Activated T-cell treated with anti-CD3 and anti-CD28 coated beads, Interleukin-2, amount 50 U/mL, for 24 hours (primary cell): ENCODE measurements at regions not wholly inside any gene's neighbourhood (a gene's known extent, or its start where the extent isn't known, plus 50 kb on each side); places are given as distances from the start of the nearest gene placed in this dataset.
"Not testable (repeated sequence)": the region's sequence is repeated elsewhere in the genome, so short reads cannot be mapped to it uniquely, and the experiment has no call there.

Source experiments
- DNase-seq: peaks from one replicate; pipeline ENCODE4 v3.0.0-alpha.2; 2020
- H3K27ac Mint-ChIP-seq: 2 replicates; pipeline ENCODE4 v1.8.0; 2020; ENCODE audit warnings: mild to moderate bottlenecking, mixed read lengths
- H3K27me3 Mint-ChIP-seq: 2 replicates; pipeline ENCODE4 v1.8.0; 2020; ENCODE audit warnings: mixed read lengths
- H3K36me3 Mint-ChIP-seq: 2 replicates; pipeline ENCODE4 v1.8.0; 2020; ENCODE audit warnings: low read depth, mixed read lengths
- H3K4me1 Mint-ChIP-seq: 2 replicates; pipeline ENCODE4 v1.8.0; 2020; ENCODE audit warnings: low read depth, mixed read lengths
- H3K4me3 Mint-ChIP-seq: 2 replicates; pipeline ENCODE4 v1.8.0; 2020; ENCODE audit warnings: mild to moderate bottlenecking, moderate library complexity, mixed read lengths
- H3K9me3 Mint-ChIP-seq: 2 replicates; pipeline ENCODE4 v1.8.0; 2020; ENCODE audit warnings: mixed read lengths

- no peaks in the 10 kb centered on the region for H3K9me3 Mint-ChIP-seq
- no peak overlapping the region for H3K4me3 Mint-ChIP-seq
- no peaks in the 10 kb centered on the region for H3K36me3 Mint-ChIP-seq
Observed at GRCh38 chr6:3617681-3618311, 133.7 kb downstream of the PXDC1 start.

GRCh38 chr6:3617192-3617631 is 134.3 kb downstream of the PXDC1 start:
- Mint-ChIP-seq H3K9me3 (no peaks in the 10 kb centered on the region), H3K4me1 (no peaks in the 10 kb centered on the region), H3K4me3 (no peak overlapping the region), H3K27me3 (peaks cover 12% of the 10 kb centered on the region), H3K27ac (no peak overlapping the region), H3K36me3 (no peaks in the 10 kb centered on the region)
- DNase-seq: no peak

More at GRCh38 chr6:3617681-3618311, 133.7 kb downstream of the PXDC1 start:
- Mint-ChIP-seq H3K4me1 (peaks cover 2% of the 10 kb centered on the region), H3K27me3 (peaks cover 17% of the 10 kb centered on the region), H3K27ac (no peak overlapping the region)
- DNase-seq: no peak

GRCh38 chr6:3616565-3617176 is 134.8 kb downstream of the PXDC1 start:
- DNase-seq: no peak
- Mint-ChIP-seq H3K27me3 (peaks cover 15% of the 10 kb centered on the region), H3K27ac (no peak overlapping the region), H3K4me3 (no peak overlapping the region), H3K4me1 (no peaks in the 10 kb centered on the region), H3K9me3 (no peaks in the 10 kb centered on the region), H3K36me3 (no peaks in the 10 kb centered on the region)

- no peak for DNase-seq
- no peak overlapping the region for H3K4me3 Mint-ChIP-seq
- no peaks in the 10 kb centered on the region for H3K36me3 Mint-ChIP-seq
- no peak overlapping the region for H3K27ac Mint-ChIP-seq
- no peaks in the 10 kb centered on the region for H3K9me3 Mint-ChIP-seq
- H3K27me3 Mint-ChIP-seq: peaks cover 15% of the 10 kb centered on the region
- no peaks in the 10 kb centered on the region for H3K4me1 Mint-ChIP-seq
Observed at GRCh38 chr6:3615391-3616380, 135.8 kb downstream of the PXDC1 start.

- Mint-ChIP-seq H3K9me3 (no peaks in the 10 kb centered on the region), H3K27ac (no peak overlapping the region), H3K36me3 (no peaks in the 10 kb centered on the region), H3K4me3 (no peak overlapping the region), H3K4me1 (no peaks in the 10 kb centered on the region), H3K27me3 (peaks cover 12% of the 10 kb centered on the region)
- no peak for DNase-seq
Observed at GRCh38 chr6:3614918-3615317, 136.6 kb downstream of the PXDC1 start.

- H3K9me3 Mint-ChIP-seq, H3K27ac Mint-ChIP-seq, H3K36me3 Mint-ChIP-seq, H3K4me3 Mint-ChIP-seq, DNase-seq, H3K4me1 Mint-ChIP-seq: not testable (repeated sequence)
- peaks cover 12% of the 10 kb centered on the region for H3K27me3 Mint-ChIP-seq
Observed at GRCh38 chr6:3613565-3613964, 137.9 kb downstream of the PXDC1 start.

- H3K36me3 Mint-ChIP-seq: no peaks in the 10 kb centered on the region
- no peak overlapping the region for H3K4me3 Mint-ChIP-seq
- H3K27me3 Mint-ChIP-seq: peaks cover 14% of the 10 kb centered on the region
- DNase-seq: no peak
- H3K27ac Mint-ChIP-seq: no peak overlapping the region
- no peaks in the 10 kb centered on the region for H3K4me1 Mint-ChIP-seq
- H3K9me3 Mint-ChIP-seq: no peaks in the 10 kb centered on the region
Observed at GRCh38 chr6:3612341-3613041, 139.0 kb downstream of the PXDC1 start.

- H3K4me1 Mint-ChIP-seq: no peaks in the 10 kb centered on the region
- H3K4me3 Mint-ChIP-seq: no peak overlapping the region
- H3K36me3 Mint-ChIP-seq: no peaks in the 10 kb centered on the region
- no peak overlapping the region for H3K27ac Mint-ChIP-seq
- no peaks in the 10 kb centered on the region for H3K9me3 Mint-ChIP-seq
- no peak for DNase-seq
- H3K27me3 Mint-ChIP-seq: peaks cover 16% of the 10 kb centered on the region
Observed at GRCh38 chr6:3610921-3611320, 140.6 kb downstream of the PXDC1 start.

GRCh38 chr6:3610206-3610605 is 141.3 kb downstream of the PXDC1 start:
- Mint-ChIP-seq H3K27me3 (peaks cover 18% of the 10 kb centered on the region), H3K4me1 (no peaks in the 10 kb centered on the region), H3K27ac (no peak overlapping the region), H3K4me3 (no peak overlapping the region), H3K9me3 (no peaks in the 10 kb centered on the region), H3K36me3 (no peaks in the 10 kb centered on the region)
- DNase-seq: no peak

GRCh38 chr6:3609388-3609787 is 142.1 kb downstream of the PXDC1 start:
- Mint-ChIP-seq H3K27me3 (peaks cover 22% of the 10 kb centered on the region), H3K27ac (no peak overlapping the region), H3K4me3 (no peak overlapping the region), H3K36me3 (no peaks in the 10 kb centered on the region), H3K9me3 (no peaks in the 10 kb centered on the region), H3K4me1 (no peaks in the 10 kb centered on the region)
- no peak for DNase-seq

GRCh38 chr6:3608159-3608558 is 143.4 kb downstream of the PXDC1 start:
- H3K4me3 Mint-ChIP-seq: no peak overlapping the region
- peaks cover 20% of the 10 kb centered on the region for H3K27me3 Mint-ChIP-seq
- DNase-seq: no peak

GRCh38 chr6:3607599-3607998 is 143.9 kb downstream of the PXDC1 start:
- H3K4me1 Mint-ChIP-seq: no peaks in the 10 kb centered on the region
- H3K9me3 Mint-ChIP-seq: peaks cover under 1% of the 10 kb centered on the region
- H3K36me3 Mint-ChIP-seq: no peaks in the 10 kb centered on the region
- H3K4me3 Mint-ChIP-seq: no peak overlapping the region
- H3K27ac Mint-ChIP-seq: no peak overlapping the region
- peaks cover 24% of the 10 kb centered on the region for H3K27me3 Mint-ChIP-seq
- no peak for DNase-seq

More at GRCh38 chr6:3608159-3608558, 143.4 kb downstream of the PXDC1 start:
- H3K27ac Mint-ChIP-seq: no peak overlapping the region
- no peaks in the 10 kb centered on the region for H3K4me1 Mint-ChIP-seq
- H3K9me3 Mint-ChIP-seq: no peaks in the 10 kb centered on the region
- no peaks in the 10 kb centered on the region for H3K36me3 Mint-ChIP-seq

- peaks cover 27% of the 10 kb centered on the region for H3K27me3 Mint-ChIP-seq
Observed at GRCh38 chr6:3607171-3607570, 144.3 kb downstream of the PXDC1 start.

More at GRCh38 chr6:3607171-3607570, 144.3 kb downstream of the PXDC1 start:
- no peak overlapping the region for H3K4me3 Mint-ChIP-seq
- no peak overlapping the region for H3K27ac Mint-ChIP-seq
- H3K4me1 Mint-ChIP-seq: no peaks in the 10 kb centered on the region
- H3K36me3 Mint-ChIP-seq: no peaks in the 10 kb centered on the region
- peaks cover 5% of the 10 kb centered on the region for H3K9me3 Mint-ChIP-seq
- no peak for DNase-seq
